ENCODE measurements at regions not wholly inside any gene's neighbourhood (a gene's known extent, or its start where the extent isn't known, plus 50 kb on each side); places are given as distances from the start of the nearest gene placed in this dataset.

DNA sequence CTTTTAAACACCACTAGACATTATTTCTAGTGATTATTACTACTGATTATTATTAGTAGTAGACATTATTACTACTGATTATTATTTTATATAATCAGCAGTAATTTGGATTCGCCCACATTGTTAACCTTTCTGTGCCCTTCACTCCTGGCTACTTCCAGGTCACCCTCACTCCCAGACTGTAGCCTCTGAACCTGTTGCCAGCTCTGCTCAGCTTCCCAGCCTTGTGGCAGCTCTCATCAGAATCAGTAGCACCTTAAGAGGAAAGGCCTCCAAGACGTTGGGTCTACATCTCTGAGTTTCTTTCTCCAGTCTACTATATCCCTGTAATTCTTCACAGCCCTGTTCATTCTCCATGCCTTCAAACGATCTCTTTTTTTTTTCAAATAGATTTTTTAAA is 137.0 kb downstream of the KATNIP start:
- no peak for DNase-seq

GRCh38 chr16:27687605-27688004 is 137.7 kb downstream of the KATNIP start:
- no peak for DNase-seq

DNA sequence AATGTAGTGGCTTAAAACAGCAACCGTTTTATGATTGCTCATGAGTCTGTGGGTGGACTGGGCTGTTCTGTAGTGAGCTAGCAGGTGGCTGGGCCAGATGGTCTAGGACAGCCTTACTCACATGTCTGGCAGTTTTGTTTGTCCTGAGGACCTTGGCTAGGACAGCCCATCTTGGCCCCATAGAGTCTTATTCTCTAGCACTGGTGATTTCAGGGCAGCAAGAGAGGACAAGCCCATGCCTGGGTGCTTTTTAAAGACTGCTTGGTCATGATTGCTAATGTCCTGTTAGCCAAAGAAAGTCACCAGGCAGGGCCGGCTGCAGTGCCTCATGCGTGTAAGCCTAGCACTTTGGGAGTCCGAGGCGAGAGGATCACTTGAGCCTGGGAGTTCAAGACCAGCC is 139.8 kb downstream of the KATNIP start:
- no peak for DNase-seq

GRCh38 chr16:27690608-27691007 is 140.7 kb downstream of the KATNIP start:
- DNase-seq: peak; percentile 23 to 33

- DNase-seq: no peak
These were observed 141.8 kb downstream of the KATNIP start for GRCh38 chr16:27691721-27692120.

DNA sequence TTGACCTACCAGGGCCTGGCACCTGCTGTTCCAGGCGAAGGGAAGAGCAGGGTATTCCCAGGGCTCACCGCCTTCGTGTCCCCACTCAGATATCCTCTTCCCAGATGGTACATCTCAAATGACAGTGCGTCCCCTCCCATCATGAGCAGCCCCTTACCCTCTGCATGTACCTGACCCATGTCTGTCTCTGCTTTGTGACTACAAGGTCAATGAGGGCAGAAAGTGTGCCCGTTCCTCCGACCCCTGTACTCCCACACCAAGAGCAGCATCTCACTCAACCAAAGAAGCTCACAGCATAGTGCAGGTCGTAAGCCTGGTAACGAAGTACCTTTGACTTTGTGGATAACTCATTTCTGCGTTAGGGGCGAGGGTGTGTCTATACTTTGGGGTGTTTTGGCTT is 142.6 kb downstream of the KATNIP start:
- DNase-seq: no peak

GRCh38 chr16:27695161-27695560 is 145.2 kb downstream of the KATNIP start:
- DNase-seq: no peak

DNA sequence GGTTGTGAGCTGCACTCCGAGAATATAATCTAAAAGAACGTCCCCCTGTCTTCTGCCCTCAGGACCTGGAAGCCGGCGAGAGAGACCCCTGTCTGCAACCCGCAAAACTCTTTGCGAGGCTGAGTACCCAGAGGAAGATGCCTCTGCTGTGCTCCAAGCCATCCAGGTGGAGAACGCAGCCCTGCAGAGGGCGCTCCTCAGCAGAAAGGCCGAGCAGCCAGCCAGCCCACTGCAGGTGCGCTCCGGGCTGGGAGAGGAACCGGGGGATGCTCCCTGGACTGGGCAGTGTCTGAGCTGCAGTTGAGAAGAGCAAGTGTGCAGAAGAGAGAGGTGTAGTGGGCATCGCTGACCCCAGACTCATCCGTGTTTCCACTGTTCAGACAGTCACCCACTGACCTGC is 148.3 kb downstream of the KATNIP start:
- DNase-seq: no peak

DNA sequence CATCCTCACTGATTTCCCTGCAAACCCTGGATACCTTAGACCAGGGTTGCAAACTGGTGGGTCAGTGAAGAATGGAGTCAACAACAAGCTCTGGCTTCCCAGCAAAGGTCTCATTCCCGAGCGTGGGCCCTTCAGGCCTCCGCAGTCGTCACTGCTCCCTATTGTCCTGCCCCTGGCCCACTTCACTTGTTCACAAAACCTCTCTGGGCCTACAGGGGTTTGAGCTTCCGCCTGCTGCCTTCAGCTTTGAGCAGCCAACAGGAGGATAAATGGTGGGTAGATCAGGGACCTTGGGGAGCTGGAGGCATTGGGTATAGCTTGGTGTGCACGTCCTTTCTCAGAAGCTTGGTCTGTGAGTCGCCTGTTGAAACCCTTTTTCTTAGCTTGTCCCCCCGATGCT is 148.8 kb downstream of the KATNIP start:
- DNase-seq: no peak

- no peak for DNase-seq
These were observed 149.6 kb downstream of the KATNIP start for GRCh38 chr16:27699540-27699939.

- DNase-seq: no peak
These were observed 150.5 kb downstream of the KATNIP start for GRCh38 chr16:27700304-27700995.

- DNase-seq: no peak
These were observed 151.4 kb downstream of the KATNIP start for GRCh38 chr16:27701381-27701780.

- DNase-seq: no peak
These were observed 153.2 kb downstream of the KATNIP start for GRCh38 chr16:27703121-27703520.

DNA sequence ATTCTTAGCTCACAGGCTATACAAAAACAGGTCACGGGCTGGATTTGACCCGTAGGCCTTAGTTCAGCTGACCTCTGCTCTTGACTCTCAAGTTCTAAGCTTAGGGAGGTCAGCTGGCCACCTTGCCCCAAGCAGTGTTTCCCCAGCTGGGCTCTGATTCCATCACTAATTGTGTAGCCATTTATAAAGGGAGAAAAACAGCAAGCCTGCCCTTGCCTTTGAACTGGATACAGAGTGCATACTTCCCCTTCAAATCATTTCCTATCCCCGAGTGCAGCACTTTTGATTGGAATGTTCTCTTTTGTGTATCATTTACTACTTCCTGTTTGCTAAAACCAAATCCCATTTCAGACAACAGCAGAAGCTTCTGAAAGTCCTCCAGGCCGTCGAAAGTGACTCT is 153.6 kb downstream of the KATNIP start:
- DNase-seq: no peak

GRCh38 chr16:27704252-27704651 is 154.3 kb downstream of the KATNIP start:
- no peak for DNase-seq

- no peak for DNase-seq
These were observed 156.4 kb downstream of the KATNIP start for GRCh38 chr16:27706156-27706865.

DNA sequence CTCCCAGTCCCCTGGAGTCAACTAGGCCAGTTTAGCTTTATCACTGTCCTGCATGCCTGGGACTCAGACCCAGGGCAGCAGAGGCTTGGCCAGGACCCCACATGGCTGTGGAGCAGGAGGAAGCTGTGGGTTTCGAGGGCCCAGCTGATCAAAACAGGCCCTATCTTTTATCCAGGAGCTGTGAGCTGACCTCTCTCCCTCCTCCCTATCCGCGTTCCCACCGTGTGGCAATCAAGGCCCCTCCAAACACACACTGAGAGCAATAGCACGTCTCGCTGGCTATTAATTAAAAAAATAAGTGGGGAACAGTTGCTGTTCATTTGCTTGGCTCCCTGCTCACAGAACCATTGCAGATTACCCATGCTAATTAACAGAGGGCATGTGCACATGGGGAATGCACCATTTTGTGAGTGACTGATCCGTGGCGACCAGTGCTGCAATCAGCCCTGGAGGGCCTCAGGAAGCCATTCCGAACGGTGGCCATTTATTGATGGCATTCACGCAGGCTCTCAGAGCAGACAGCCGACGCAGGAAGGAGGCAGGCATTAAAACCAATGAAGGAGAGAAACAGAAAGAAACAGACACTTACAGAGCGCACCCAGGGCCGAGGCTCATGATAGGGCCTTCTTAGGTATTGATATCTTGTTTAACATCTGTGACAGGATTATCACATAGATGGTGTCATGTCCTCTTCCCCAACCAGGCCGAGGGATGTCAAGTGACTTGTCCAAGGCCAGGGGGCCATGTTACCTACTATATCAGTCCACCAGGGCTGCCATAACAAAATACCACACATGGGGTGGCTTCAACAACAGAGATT is 157.1 kb downstream of the KATNIP start:
- no peak for DNase-seq

GRCh38 chr16:27708651-27709050 is 158.7 kb downstream of the KATNIP start:
- no peak for DNase-seq

- DNase-seq: no peak
These were observed 162.3 kb downstream of the KATNIP start for GRCh38 chr16:27712251-27712711.

GRCh38 chr16:27717726-27718125 is 167.8 kb downstream of the KATNIP start:
- no peak for DNase-seq

DNA sequence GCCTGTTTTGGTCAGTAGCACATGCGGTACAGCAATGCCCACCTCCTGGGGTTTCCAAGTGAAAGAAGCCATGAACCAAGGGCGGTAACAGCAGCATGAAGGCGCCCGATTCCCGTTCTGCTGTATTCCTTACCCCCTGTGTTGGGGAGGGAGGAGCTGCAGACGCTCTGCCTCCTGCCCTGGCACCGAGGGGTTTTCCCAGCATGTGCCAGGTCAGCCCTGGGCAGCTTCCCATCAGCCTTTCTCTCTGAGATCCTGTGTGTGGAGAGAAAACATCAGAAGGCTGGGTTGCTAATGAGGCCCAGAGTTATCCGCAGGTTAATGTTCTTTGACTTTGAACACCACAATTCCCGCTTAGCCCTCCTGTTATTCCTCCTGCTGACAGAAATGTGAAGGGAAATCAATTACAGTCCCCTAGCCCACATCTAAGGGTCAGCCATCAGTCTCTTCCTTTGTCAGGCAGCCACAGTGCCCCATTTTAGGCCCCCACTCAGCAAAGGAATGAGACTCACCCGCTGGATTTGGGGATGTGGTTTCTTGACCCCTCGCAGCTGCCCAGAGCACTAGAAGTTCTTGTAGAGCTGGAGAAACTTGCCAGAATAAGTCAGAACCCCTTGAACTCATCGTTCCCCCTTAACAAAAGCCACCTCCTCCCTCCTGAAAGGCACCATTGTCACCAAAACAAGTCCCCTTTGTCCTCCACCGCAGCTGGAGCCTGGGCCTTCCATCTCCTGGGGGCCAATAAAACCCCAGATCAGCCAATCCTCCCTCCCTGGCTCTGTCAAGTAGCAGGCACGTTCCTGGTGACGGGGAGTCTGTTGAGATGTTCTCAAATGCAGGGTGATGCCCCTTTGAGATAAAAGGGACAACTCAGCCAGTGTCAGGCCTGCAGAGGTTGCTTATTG is 168.5 kb downstream of the KATNIP start:
- DNase-seq: no peak

DNA sequence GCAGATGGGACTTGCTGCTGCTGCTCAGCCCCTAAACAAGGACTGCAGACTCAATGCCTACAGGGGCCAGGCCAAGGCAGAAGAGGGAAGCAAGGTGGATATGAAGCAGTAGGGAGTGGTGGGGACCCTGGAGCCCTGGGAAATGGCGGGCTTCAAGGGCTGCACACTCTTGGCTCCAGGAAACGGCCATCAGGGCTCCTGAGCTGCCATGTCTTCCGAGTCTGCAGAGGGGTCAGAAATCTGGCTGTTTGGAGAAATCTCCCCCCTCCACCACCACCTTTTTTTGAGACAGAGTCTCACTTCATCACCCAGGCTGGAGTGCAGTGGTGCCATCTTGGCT is 169.1 kb downstream of the KATNIP start:
- no peak for DNase-seq

Data from AML-193 (cell line).